GM19452 (cell line): ENCODE measurements at regions not wholly inside any gene's neighbourhood (a gene's known extent, or its start where the extent isn't known, plus 50 kb on each side); places are given as distances from the start of the nearest gene placed in this dataset.
"Not testable (repeated sequence)": the region's sequence is repeated elsewhere in the genome, so short reads cannot be mapped to it uniquely, and the experiment has no call there.

Source experiments
- ATAC-seq: cut with Tn5 transposase; IDR thresholded peaks from one replicate; pipeline ENCODE4 v1.9.1; 2021; ENCODE audit not compliant: unreplicated experiment

DNA sequence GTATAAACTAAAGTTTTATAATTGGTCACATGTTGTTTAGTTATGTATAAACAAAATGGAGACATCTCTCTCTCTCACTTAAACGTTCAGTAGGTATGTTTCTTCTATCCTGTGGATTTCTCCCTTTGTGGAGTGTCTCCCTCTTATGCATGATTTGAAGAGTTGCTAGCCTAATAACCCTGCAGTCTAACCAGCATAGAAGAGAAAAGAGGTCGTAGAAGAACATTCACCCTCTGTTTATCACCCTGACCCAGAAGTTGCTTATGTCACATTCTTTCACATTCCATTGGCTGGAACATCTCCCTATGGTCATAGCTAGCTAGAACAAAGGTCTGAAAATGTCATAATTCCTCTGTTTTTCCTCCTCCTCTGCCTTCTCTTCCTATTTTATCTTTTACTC lies 176.8 kb upstream of the PCDH20 start:
- ATAC-seq: no peak

GRCh38 chr13:61575973-61576372 lies 160.3 kb upstream of the PCDH20 start:
- no peak for ATAC-seq

- ATAC-seq: no peak
These were observed 148.0 kb upstream of the PCDH20 start for GRCh38 chr13:61563645-61564044.

GRCh38 chr13:61546911-61547310 lies 131.3 kb upstream of the PCDH20 start:
- ATAC-seq: no peak

GRCh38 chr13:61546413-61546812 lies 130.8 kb upstream of the PCDH20 start:
- ATAC-seq: no peak

GRCh38 chr13:61536433-61536832 lies 120.8 kb upstream of the PCDH20 start:
- ATAC-seq: no peak

DNA sequence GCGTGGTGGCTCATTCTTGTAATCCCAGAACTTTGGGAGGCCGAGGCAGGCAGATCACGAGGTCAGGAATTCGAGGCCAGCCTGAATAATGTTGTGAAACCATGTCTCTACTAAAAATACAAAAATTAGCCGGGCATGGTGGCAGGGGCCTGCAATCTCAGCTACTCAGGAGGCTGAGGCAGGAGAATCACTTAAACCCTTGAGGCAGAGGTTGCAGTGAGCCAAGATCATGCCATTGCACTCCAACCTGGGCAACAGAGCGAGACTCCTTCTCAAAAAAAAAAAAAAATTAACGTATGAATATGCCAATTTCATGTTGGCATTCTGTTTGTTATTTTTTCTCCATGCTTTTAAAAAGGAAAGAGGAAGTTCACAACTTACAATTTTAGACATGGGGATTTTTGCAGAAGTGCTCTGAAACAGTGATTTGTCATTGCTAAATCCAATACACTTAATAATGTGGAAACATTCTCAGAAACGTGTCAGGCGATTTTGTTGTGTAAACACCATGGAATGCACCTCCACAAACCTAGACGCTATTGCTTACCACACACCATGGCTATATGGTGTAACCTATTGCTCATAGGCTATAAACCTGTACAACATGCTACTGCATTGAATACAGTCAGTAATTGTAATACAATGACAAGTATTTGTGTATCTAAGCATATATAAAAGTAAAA lies 115.9 kb upstream of the PCDH20 start:
- no peak for ATAC-seq

DNA sequence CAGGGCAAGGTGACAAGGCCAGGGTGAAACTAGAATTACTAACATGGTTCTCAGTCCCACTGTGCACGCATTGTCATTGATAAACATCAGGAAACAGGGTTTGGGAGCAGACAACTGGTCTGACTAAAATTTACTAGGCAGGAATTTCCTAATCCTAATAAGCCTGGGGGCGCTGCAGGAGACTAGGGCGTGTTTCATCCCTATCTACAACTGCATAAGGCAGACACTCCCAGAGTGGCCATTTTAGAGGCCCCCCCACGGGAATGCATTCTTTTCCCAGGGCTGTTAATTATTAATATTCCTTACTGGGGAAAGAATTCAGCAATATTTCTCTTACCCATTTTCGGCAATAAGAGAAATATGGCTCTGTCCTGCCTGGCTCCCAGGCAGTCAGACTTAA lies 103.6 kb upstream of the PCDH20 start:
- ATAC-seq: not testable (repeated sequence)

DNA sequence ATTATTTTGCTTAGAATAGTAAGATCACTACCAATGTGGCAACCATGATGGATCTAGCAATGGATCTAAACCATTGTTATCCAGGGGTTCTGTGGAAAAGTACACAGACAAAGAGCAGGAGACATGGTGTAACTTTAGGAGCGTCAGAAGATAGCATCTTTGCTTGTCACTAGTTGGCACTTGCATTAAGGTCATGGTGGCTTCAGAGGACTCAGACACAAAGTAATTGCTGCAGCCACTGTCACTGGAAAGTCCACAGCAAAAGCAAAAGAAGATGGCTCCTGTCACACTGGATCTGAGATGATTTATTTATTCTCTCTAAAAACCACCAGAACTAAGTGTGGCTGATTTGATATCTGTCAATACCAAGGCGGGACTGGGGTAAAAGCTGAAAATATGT lies 93.3 kb upstream of the PCDH20 start:
- no peak for ATAC-seq

DNA sequence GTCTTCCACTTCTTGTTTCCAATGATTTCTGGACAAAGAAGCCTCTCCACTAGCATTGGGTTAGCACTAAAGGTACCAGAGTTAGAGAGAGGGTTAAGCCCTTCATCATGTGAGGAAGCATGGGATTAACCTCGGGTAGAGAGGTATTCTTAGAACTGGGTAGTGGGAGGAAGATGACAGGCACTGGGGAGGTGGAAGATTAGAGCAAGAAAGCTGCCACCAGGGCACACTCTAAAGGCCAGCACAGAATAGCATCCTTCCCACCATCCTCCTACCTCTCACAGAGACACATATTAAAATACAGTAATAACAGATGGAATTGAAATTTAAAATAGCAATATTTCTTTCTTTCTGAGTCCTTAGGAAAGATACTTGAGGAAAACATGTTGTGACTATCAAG lies 84.5 kb upstream of the PCDH20 start:
- no peak for ATAC-seq

DNA sequence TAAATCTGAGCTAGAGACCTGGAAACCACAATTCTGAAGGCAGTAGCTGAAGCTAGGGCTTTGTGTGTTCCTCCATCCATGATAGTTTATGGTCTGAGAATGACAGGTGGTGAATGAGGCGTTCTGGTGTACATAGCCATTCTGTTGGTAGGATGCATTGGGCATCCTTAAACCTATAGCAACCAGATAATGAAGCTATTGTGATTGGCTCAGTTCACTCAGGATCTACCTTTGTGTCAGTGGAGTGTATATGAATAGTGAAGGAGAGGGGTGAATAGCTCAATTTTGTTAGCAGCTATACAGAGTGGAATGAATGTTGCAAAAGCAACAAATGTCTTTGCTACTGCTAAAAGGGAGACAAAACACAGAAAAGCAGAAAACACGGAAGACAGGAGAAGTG lies 80.0 kb upstream of the PCDH20 start:
- no peak for ATAC-seq

- not testable (repeated sequence) for ATAC-seq
These were observed 77.9 kb upstream of the PCDH20 start for GRCh38 chr13:61493556-61493955.

- no peak for ATAC-seq
These were observed 70.8 kb upstream of the PCDH20 start for GRCh38 chr13:61486496-61486895.

GRCh38 chr13:61485128-61485765 lies 69.6 kb upstream of the PCDH20 start:
- ATAC-seq: no peak

DNA sequence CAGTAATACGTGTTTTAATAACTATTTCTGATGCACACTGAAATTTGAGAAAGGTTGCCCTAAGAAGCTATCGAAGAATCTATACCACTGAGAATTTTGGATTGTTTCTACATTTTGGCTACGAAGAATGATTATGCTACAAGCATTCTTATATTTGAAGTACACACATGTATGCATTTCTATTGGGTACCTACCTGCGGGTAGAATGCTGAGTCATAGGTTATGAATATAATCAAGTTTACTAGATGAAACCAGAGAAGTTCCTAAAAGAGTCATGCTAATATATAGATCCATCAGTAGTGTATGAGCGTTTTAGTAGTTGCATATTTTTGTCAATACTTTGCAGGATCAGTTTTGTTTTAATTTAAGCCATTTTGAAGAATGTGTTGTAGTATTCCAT lies 62.0 kb upstream of the PCDH20 start:
- ATAC-seq: no peak

DNA sequence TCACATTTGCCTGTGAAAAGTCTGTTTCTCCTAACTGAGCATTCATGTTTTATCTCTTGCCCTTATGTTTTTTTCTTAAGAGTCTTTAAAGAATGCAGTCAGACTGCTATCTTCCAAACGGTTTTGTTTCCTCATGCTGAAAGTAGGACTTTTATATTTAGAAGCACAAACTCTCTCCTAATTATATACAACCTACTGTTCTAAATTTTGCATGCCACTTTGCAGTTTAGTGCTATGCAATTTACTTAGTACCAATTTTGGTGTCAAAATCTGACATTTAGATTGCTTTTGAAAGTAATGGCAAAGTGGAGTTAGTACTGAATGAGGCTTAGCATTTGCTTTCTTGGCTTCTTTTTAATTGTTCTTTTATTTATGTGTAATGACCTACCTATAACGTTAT lies 55.1 kb upstream of the PCDH20 start:
- ATAC-seq: no peak

DNA sequence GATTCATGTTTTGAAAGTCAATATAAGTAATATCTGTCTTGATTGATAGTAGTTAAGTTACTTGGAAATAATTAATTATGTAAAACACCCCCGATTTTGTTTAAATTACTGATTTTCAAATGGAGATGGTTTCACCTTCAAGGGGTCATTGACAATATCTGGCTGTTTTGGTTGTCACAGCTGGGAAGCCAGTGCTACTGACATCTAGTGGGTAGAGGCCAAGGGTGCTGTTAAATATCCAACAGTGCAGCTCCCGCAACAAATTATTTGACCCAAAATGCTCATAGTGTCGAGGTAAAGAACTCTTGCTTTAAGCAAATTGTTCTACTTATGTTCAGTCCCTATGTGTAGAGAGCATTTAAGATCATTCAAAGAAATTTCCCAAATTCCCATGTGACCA lies 50.6 kb upstream of the PCDH20 start:
- ATAC-seq: no peak
